HepG2 (cell line): ENCODE measurements at regions not wholly inside any gene's neighbourhood (a gene's known extent, or its start where the extent isn't known, plus 50 kb on each side); places are given as distances from the start of the nearest gene placed in this dataset.

Source experiments
- ATAC-seq: fragments of 200-7000 bp; cut with Tn5 transposase; 3 replicates; pipeline ENCODE4 v1.9.1; 2020; ENCODE audit warnings: mild to moderate bottlenecking, moderate library complexity
- BruUV-seq: library from RNA; stranded (reverse); fragments of 400-500 nt; replicated peaks from 2 replicates; lab custom pipeline; 2021; lab: Mats Ljungman, UMichigan
- CTCF ChIA-PET: fragments of 300-600 bp; formaldehyde crosslinking; extraction: SDS; loops from one replicate; lab custom pipeline; 2021; ENCODE audit warnings: low total read pairs, inconsistent platforms, low intra/inter-chr PET ratio; lab: Yijun Ruan, JAX
- POLR2A ChIA-PET: fragments of 350-600 bp; sonication (Branson Sonifier 250); formaldehyde crosslinking; loops from one replicate; lab custom pipeline; 2020; ENCODE audit warnings: antibody characterized with exemption, inconsistent platforms; lab: Yijun Ruan, JAX
- DNase-seq: peaks from one replicate; pipeline ENCODE4 v3.0.0-alpha.2; 2015; ENCODE audit warnings: low spot score
- FAIRE-seq: peaks from 3 replicates; lab custom pipeline; 2011; peaks lifted over from hg19 to GRCh38; lab: Jason Lieb, UNC
- H2AFZ ChIP-seq: one replicate; pipeline ENCODE4 v1.6.1; 2011; ENCODE audit warnings: low read length, inconsistent platforms
- H3K27ac ChIP-seq: fragments of 300-600 bp; 3 replicates; pipeline ENCODE4 v1.8.0; 2011; ENCODE audit warnings: mixed run types, mild to moderate bottlenecking, mixed read lengths, low read length, inconsistent platforms; ENCODE audit not compliant: insufficient read depth; ENCODE audit errors: extremely low read length
- H3K27me3 ChIP-seq, 2 experiments: fragments of 200-600 bp in 1 of 2; 2 replicates in 1 of 2; 3 replicates in 1 of 2; pipeline versions ENCODE4 v1.6.0 to v1.8.0; 2011; ENCODE audit warnings: low read length in 2 of 2, mild to moderate bottlenecking in 2 of 2, moderate library complexity in 2 of 2, inconsistent platforms in 1 of 2; ENCODE audit not compliant: insufficient read depth in 2 of 2, control insufficient read depth in 1 of 2
- H3K36me3 ChIP-seq, 2 experiments: fragments of 200-600 bp in 1 of 2; replicated peaks in 1 of 2; 2 replicates in 1 of 2; 3 replicates in 1 of 2; pipeline versions ENCODE4 v1.5.1 to v1.8.0; 2011; ENCODE audit warnings: low read length in 2 of 2, inconsistent platforms in 1 of 2; ENCODE audit not compliant: insufficient read depth in 2 of 2, control insufficient read depth in 1 of 2
- H3K4me1 ChIP-seq: 2 replicates; pipeline ENCODE4 v1.5.1; 2012; ENCODE audit warnings: low read length, inconsistent platforms; ENCODE audit not compliant: insufficient read depth
- H3K4me2 ChIP-seq: 2 replicates; pipeline ENCODE4 v1.6.0; 2011; ENCODE audit warnings: low read depth, low read length, inconsistent platforms
- H3K4me3 ChIP-seq, 3 experiments: fragments of 200-600 bp in 1 of 3; sonication (generic), shearing (Covaris generic) in 1 of 3; replicated peaks in 1 of 3; 2 replicates each; pipeline ENCODE4 v1.5.1; 2011 to 2016; ENCODE audit warnings: low read length in 3 of 3, inconsistent platforms in 2 of 3, low read depth in 2 of 3, mild to moderate bottlenecking in 2 of 3, control low read depth in 1 of 3, mixed read lengths in 1 of 3; ENCODE audit not compliant: insufficient read depth in 1 of 3
- H3K79me2 ChIP-seq: one replicate; pipeline ENCODE4 v1.6.1; 2011; ENCODE audit warnings: low read length, inconsistent platforms; ENCODE audit not compliant: insufficient read depth
- H3K9ac ChIP-seq: 2 replicates; pipeline ENCODE4 v1.6.0; 2011; ENCODE audit warnings: mild to moderate bottlenecking, low read depth, low read length, inconsistent platforms; ENCODE audit not compliant: insufficient read depth
- H3K9me3 ChIP-seq: 2 replicates; pipeline ENCODE4 v1.5.1; 2012; ENCODE audit warnings: mild to moderate bottlenecking, low read length
- H4K20me1 ChIP-seq: 2 replicates; pipeline ENCODE4 v1.6.0; 2011; ENCODE audit warnings: inconsistent platforms, mild to moderate bottlenecking, low read length, moderate library complexity; ENCODE audit not compliant: insufficient read depth
- BCL3 ChIP-seq: sonication (generic); formaldehyde crosslinking; IDR thresholded peaks from 2 replicates; pipeline ENCODE4 v1.5.1; 2020; ENCODE audit warnings: mild to moderate bottlenecking, missing genetic modification reagents, moderate library complexity
- CBFB ChIP-seq: sonication (generic); formaldehyde crosslinking; IDR thresholded peaks from 2 replicates; pipeline ENCODE4 v1.4.0; 2020; ENCODE audit warnings: missing genetic modification reagents
- IRX3 ChIP-seq: sonication (generic); formaldehyde crosslinking; IDR thresholded peaks from 2 replicates; pipeline ENCODE4 v1.8.1; 2023; ENCODE audit warnings: mild to moderate bottlenecking, low read depth, missing genetic modification reagents, borderline replicate concordance
- MLX ChIP-seq: IDR thresholded peaks from 2 replicates; pipeline ENCODE4 v1.6.1; 2016
- NFATC3 ChIP-seq: sonication (generic); formaldehyde crosslinking; IDR thresholded peaks from 2 replicates; pipeline ENCODE4 v1.5.1; 2020; ENCODE audit warnings: mild to moderate bottlenecking, missing genetic modification reagents
- PBX3 ChIP-seq: sonication (generic); formaldehyde crosslinking; IDR thresholded peaks from 2 replicates; pipeline ENCODE4 v1.8.1; 2023; ENCODE audit warnings: missing genetic modification reagents, inconsistent platforms, borderline replicate concordance
- ZBTB34 ChIP-seq: sonication (generic); formaldehyde crosslinking; IDR thresholded peaks from 2 replicates; pipeline ENCODE4 v1.8.0; 2022; ENCODE audit warnings: mild to moderate bottlenecking, missing genetic modification reagents
- ZNF230 ChIP-seq: sonication (generic); formaldehyde crosslinking; IDR thresholded peaks from 2 replicates; pipeline ENCODE4 v1.4.0; 2020; ENCODE audit warnings: mild to moderate bottlenecking, missing genetic modification reagents
- ZNF441 ChIP-seq: sonication (generic); formaldehyde crosslinking; IDR thresholded peaks from 2 replicates; pipeline ENCODE4 v1.7.0; 2021; ENCODE audit warnings: missing genetic modification reagents, borderline replicate concordance
- ZNF761 ChIP-seq: sonication (generic); formaldehyde crosslinking; conservative IDR thresholded peaks from 2 replicates; pipeline ENCODE4 v1.4.0; 2020; ENCODE audit warnings: mild to moderate bottlenecking, missing genetic modification reagents
- ZNF781 ChIP-seq: sonication (generic); formaldehyde crosslinking; IDR thresholded peaks from 2 replicates; pipeline ENCODE4 v1.5.1; 2020; ENCODE audit warnings: borderline replicate concordance, mild to moderate bottlenecking, missing genetic modification reagents; ENCODE audit errors: not compliant biosample characterization
- WGBS: methylation state at CpG from one replicate; pipeline ENCODE4 v1.1.6; 2017; ENCODE audit warnings: low lambda C conversion rate; 5-methylcytosine and 5-hydroxymethylcytosine counted together
- in situ Hi-C: cut with HindIII; loops from 2 replicates; pipeline ENCODE4 v1.10.0; 2017; ENCODE audit warnings: low pct_unique_long_range_greater_than_20kb; ENCODE audit not compliant: extremely low pct_ligation_motif_present
- intact Hi-C: fragments of 100-400 bp; cut with micrococcal nuclease; formaldehyde crosslinking; loops from one replicate; pipeline ENCODE4 v1.10.0; 2022; ENCODE audit not compliant: unreplicated experiment
- TF ChIP-seq, protein P1 (sequence below): sonication (generic); formaldehyde crosslinking; IDR thresholded peaks from 2 replicates; pipeline ENCODE4 v1.5.0; 2020; ENCODE audit warnings: missing genetic modification reagents

GRCh38 chr4:90069151-90069550 lies 58.0 kb upstream of the CCSER1 start:
- H4K20me1 ChIP-seq = no peaks in the 10 kb centered on the region
- no peak for TF ChIP-seq MLX (CRISPR knock-in tag)
- no peak for TF ChIP-seq IRX3
- no peak for TF ChIP-seq ZNF230
- no peak for TF ChIP-seq BCL3 (CRISPR knock-in tag)
- TF ChIP-seq, all 625 proteins: peak for 0
- ATAC-seq (no peak), FAIRE-seq (no peak), DNase-seq (no peak)
- CTCF ChIA-PET = no interaction called here
- Histone ChIP-seq H3K79me2 (no peaks in the 10 kb centered on the region), H2AFZ (no peak overlapping the region), H3K9ac (no peak overlapping the region), H3K4me3 (no peak overlapping the region), H3K27me3 (no peaks in the 10 kb centered on the region), H3K9me3 (no peaks in the 10 kb centered on the region), H3K4me1 (no peaks in the 10 kb centered on the region), H3K4me2 (no peak overlapping the region), H3K36me3 (no peaks in the 10 kb centered on the region), H3K27ac (no peak overlapping the region)
- intact Hi-C loops (no loop called here), in situ Hi-C loops (no loop called here)
- 43% methylated on average over 1 of the region's 1 CpG for WGBS
- POLR2A ChIA-PET = no interaction called here
- no TSS peak for BruUV-seq

- no peak for ATAC-seq
- Histone ChIP-seq H3K4me3 (no peak overlapping the region), H3K79me2 (no peaks in the 10 kb centered on the region), H2AFZ (no peak overlapping the region), H3K27ac (no peak overlapping the region), H3K9ac (no peak overlapping the region), H3K4me1 (no peaks in the 10 kb centered on the region), H3K36me3 (no peaks in the 10 kb centered on the region), H3K9me3 (no peaks in the 10 kb centered on the region), H3K27me3 (no peaks in the 10 kb centered on the region), H3K4me2 (no peak overlapping the region), H4K20me1 (no peaks in the 10 kb centered on the region)
- DNase-seq = no peak
- intact Hi-C loops (no loop called here), in situ Hi-C loops (no loop called here)
- no peak for FAIRE-seq
- ChIA-PET CTCF (no interaction called here), POLR2A (no interaction called here)
- BruUV-seq = no TSS peak
- 8% methylated on average over 11 of the region's 11 CpGs for WGBS
- TF ChIP-seq PBX3 (no peak), CBFB (CRISPR knock-in tag) (no peak), ZBTB34 (no peak), ZNF761 (CRISPR knock-in tag) (no peak), ZNF781 (CRISPR knock-in tag) (no peak), ZNF441 (CRISPR knock-in tag) (no peak), NFATC3 (no peak)
- TF ChIP-seq, protein P1, sequence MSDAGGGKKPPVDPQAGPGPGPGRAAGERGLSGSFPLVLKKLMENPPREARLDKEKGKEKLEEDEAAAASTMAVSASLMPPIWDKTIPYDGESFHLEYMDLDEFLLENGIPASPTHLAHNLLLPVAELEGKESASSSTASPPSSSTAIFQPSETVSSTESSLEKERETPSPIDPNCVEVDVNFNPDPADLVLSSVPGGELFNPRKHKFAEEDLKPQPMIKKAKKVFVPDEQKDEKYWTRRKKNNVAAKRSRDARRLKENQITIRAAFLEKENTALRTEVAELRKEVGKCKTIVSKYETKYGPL (CRISPR knock-in tag) = no peak
Measured at GRCh38 chr4:90071289-90072235, 55.6 kb upstream of the CCSER1 start.
